SK-N-SH treated with all-trans-retinoic acid at 6 μM for 48 hours (cell line): ENCODE measurements at regions not wholly inside any gene's neighbourhood (a gene's known extent, or its start where the extent isn't known, plus 50 kb on each side); places are given as distances from the start of the nearest gene placed in this dataset.

ENCODE experiments used
- ATAC-seq: fragments of 200-7000 bp; cut with Tn5 transposase; 3 replicates; pipeline ENCODE4 v1.9.1; 2020; ENCODE audit warnings: mild to moderate bottlenecking, moderate library complexity
- BACH2 ChIP-seq: fragments of 250-450 bp; sonication (Bioruptor Pico); IDR thresholded peaks from 2 replicates; pipeline ENCODE4 v1.9.0; 2021; ENCODE audit warnings: mild to moderate bottlenecking, borderline replicate concordance
- CREB5 ChIP-seq: fragments of 250-450 bp; sonication (Bioruptor Pico); IDR thresholded peaks from 2 replicates; pipeline ENCODE4 v1.5.1; 2020; ENCODE audit warnings: low read depth, mild to moderate bottlenecking, moderate library complexity
- CSDC2 ChIP-seq: fragments of 250-450 bp; sonication (Bioruptor Pico); IDR thresholded peaks from 2 replicates; pipeline ENCODE4 v1.5.0; 2020; ENCODE audit warnings: mild to moderate bottlenecking, moderate library complexity
- ESRRG ChIP-seq: fragments of 250-450 bp; sonication (Bioruptor Pico); IDR thresholded peaks from 2 replicates; pipeline ENCODE4 v1.6.1; 2021; ENCODE audit warnings: mild to moderate bottlenecking
- ISL1 ChIP-seq: fragments of 250-450 bp; sonication (Bioruptor Pico); IDR thresholded peaks from 2 replicates; pipeline ENCODE4 v2.1.2; 2022; ENCODE audit warnings: mild to moderate bottlenecking, moderate library complexity
- OSR1 ChIP-seq: fragments of 250-450 bp; sonication (Bioruptor Pico); IDR thresholded peaks from 2 replicates; pipeline ENCODE4 v1.8.0; 2022; ENCODE audit warnings: moderate library complexity, mild to moderate bottlenecking, inconsistent platforms
- POU6F1 ChIP-seq: fragments of 250-450 bp; sonication (Bioruptor Pico); IDR thresholded peaks from 2 replicates; pipeline ENCODE4 v1.8.0; 2021; ENCODE audit warnings: low read depth, mild to moderate bottlenecking, moderate library complexity, borderline replicate concordance
- RARB ChIP-seq: fragments of 250-450 bp; sonication (Bioruptor Pico); IDR thresholded peaks from 2 replicates; pipeline ENCODE4 v1.8.0; 2021; ENCODE audit warnings: mild to moderate bottlenecking, moderate library complexity
- TOX ChIP-seq: fragments of 250-450 bp; sonication (Bioruptor Pico); IDR thresholded peaks from 2 replicates; pipeline ENCODE4 v1.8.0; 2021; ENCODE audit warnings: mild to moderate bottlenecking, moderate library complexity, borderline replicate concordance
- TSHZ2 ChIP-seq: fragments of 250-450 bp; sonication (Bioruptor Pico); IDR thresholded peaks from 2 replicates; pipeline ENCODE4 v1.5.0; 2020; ENCODE audit warnings: mild to moderate bottlenecking, moderate library complexity
- ZC3H10 ChIP-seq: fragments of 250-450 bp; sonication (Bioruptor Pico); IDR thresholded peaks from 2 replicates; pipeline ENCODE4 v1.5.1; 2021; ENCODE audit warnings: mild to moderate bottlenecking, moderate library complexity
- ZFP3 ChIP-seq: fragments of 250-450 bp; sonication (Bioruptor Pico); IDR thresholded peaks from 2 replicates; pipeline ENCODE4 v1.5.0; 2020; ENCODE audit warnings: mild to moderate bottlenecking, moderate library complexity
- ZFP30 ChIP-seq: fragments of 450-650 bp; formaldehyde crosslinking; IDR thresholded peaks from 2 replicates; pipeline ENCODE4 v1.5.0; 2022; ENCODE audit warnings: mild to moderate bottlenecking, moderate library complexity
- ZNF70 ChIP-seq: fragments of 450-650 bp; formaldehyde crosslinking; IDR thresholded peaks from 2 replicates; pipeline ENCODE4 v1.5.0; 2020; ENCODE audit warnings: mild to moderate bottlenecking, moderate library complexity
- ZNF8 ChIP-seq: fragments of 450-650 bp; formaldehyde crosslinking; IDR thresholded peaks from 2 replicates; pipeline ENCODE4 v1.5.0; 2020; ENCODE audit warnings: mild to moderate bottlenecking, moderate library complexity
- TF ChIP-seq, protein P1 (sequence below): fragments of 250-450 bp; sonication (Bioruptor Pico); IDR thresholded peaks from 2 replicates; pipeline ENCODE4 v1.5.1; 2021; ENCODE audit warnings: mild to moderate bottlenecking, moderate library complexity

DNA sequence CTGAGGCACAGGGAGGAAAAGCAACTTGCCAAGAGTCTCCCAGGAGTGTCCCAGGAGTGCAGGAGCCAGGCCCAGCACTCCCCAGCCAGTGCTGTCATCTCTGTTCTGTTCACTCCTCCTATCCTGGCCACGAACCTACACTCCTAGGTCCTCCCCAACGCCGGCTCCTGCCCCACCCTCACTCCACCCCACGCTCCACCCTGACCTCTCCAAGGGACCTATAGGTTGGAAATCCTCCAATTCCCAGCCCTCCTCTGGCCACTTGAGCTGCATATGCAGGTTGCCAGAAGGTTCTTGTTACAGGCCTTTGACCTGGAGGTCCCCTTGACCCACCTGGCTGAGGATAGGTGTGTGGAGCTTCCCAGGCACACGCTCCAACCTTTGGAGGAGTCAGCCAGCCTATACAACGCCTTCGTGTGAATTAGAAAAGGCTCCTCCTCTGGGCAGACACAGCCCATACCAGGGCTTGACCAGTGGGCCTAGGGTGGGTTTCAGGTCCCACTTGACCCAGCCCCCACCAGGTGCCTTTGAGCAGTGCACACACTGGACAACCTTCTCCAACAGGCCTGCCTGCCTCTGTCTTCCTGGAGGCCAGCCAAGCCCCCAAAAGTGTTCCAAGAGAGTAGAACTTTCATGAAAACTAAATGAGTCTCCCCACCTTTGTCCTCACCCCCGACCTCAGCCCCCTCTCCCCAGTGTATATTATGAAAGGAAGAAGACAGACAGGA, 167.2 kb upstream of the TLE3 start:
- ATAC-seq = no peak
- no peak for TF ChIP-seq ZNF70
- no peak for TF ChIP-seq POU6F1
- no peak for TF ChIP-seq RARB
- TF ChIP-seq BACH2 = no peak
- no peak for TF ChIP-seq TSHZ2 (CRISPR knock-in tag)
- TF ChIP-seq, protein P1, sequence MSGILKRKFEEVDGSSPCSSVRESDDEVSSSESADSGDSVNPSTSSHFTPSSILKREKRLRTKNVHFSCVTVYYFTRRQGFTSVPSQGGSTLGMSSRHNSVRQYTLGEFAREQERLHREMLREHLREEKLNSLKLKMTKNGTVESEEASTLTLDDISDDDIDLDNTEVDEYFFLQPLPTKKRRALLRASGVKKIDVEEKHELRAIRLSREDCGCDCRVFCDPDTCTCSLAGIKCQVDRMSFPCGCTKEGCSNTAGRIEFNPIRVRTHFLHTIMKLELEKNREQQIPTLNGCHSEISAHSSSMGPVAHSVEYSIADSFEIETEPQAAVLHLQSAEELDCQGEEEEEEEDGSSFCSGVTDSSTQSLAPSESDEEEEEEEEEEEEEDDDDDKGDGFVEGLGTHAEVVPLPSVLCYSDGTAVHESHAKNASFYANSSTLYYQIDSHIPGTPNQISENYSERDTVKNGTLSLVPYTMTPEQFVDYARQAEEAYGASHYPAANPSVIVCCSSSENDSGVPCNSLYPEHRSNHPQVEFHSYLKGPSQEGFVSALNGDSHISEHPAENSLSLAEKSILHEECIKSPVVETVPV (CRISPR knock-in tag) = no peak
- TF ChIP-seq ISL1 = no peak
- no peak for TF ChIP-seq ZNF8 (CRISPR knock-in tag)
- TF ChIP-seq ZC3H10 (CRISPR knock-in tag) = no peak
- no peak for TF ChIP-seq OSR1 (CRISPR knock-in tag)
- no peak for TF ChIP-seq ZFP30 (CRISPR knock-in tag)
- TF ChIP-seq CREB5 (CRISPR knock-in tag) = no peak

- ATAC-seq = peak; percentile 67
Measured at GRCh38 chr15:70264014-70264582, 166.4 kb upstream of the TLE3 start.

More at GRCh38 chr15:70264014-70264582, 166.4 kb upstream of the TLE3 start:
- TF ChIP-seq TOX (CRISPR knock-in tag) (no peak), ESRRG (CRISPR knock-in tag) (no peak), CSDC2 (no peak), POU6F1 (no peak), TSHZ2 (CRISPR knock-in tag) (peak; percentile 64; the same call in 1 of the 2 replicates), ZNF8 (CRISPR knock-in tag) (no peak), ZFP3 (0 out of 2 replicates have a peak, but pooled peaks have one; percentile 20), OSR1 (CRISPR knock-in tag) (no peak)
- TF ChIP-seq, protein P1 (CRISPR knock-in tag) = no peak
